ENCODE measurements at regions not wholly inside any gene's neighbourhood (a gene's known extent, or its start where the extent isn't known, plus 50 kb on each side); places are given as distances from the start of the nearest gene placed in this dataset.

DNA sequence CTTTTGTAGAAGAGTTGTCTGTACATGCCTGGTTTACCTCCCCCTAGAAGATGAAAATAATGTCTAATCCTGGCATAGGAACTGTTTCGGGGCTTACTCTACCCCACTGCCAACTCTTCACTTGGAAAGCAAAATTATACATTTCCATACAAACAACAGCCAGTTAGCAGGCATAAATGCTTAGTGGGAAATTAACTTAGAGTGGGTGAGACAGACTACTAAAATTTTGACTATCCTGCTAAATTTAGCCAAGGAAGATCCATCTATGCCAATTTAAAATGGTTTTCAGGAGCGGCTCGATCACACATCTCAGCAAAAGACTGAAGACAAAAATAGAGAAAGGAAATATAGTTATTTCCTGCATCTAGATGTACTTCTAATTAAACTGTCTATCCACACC, 221.2 kb downstream of the TPBG start:
- no peak for ATAC-seq
- H3K27me3 Mint-ChIP-seq = peaks cover 9% of the 10 kb centered on the region
- H3K27ac Mint-ChIP-seq = no peak overlapping the region
- no peaks in the 10 kb centered on the region for H3K9me3 Mint-ChIP-seq
- no peaks in the 10 kb centered on the region for H3K4me1 Mint-ChIP-seq
- no peak overlapping the region for H3K4me3 Mint-ChIP-seq
- H3K36me3 Mint-ChIP-seq = no peaks in the 10 kb centered on the region

DNA sequence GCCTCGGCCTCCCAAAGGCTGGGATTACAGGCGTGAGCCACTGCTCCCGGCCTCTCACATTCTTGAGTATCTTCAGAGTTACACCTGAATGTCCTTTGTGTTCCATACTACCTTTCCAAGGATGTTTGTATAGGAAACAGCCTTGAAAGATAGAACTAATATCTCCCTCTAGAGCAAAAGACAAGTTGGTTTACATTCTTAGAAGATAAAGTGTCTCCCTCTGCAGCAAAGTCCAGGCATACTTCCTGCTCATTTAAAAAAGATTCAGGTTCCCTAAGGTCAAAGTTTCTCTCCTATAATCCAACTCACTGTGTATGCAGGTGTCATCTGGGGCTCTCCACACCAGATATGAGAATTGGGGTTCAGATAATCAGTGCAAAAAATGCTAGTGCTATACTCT, 224.4 kb downstream of the TPBG start:
- no peaks in the 10 kb centered on the region for H3K36me3 Mint-ChIP-seq
- no peak for ATAC-seq
- H3K27me3 Mint-ChIP-seq = peaks cover 9% of the 10 kb centered on the region
- H3K9me3 Mint-ChIP-seq = no peaks in the 10 kb centered on the region
- H3K27ac Mint-ChIP-seq = no peak overlapping the region
- no peaks in the 10 kb centered on the region for H3K4me1 Mint-ChIP-seq
- no peak overlapping the region for H3K4me3 Mint-ChIP-seq

DNA sequence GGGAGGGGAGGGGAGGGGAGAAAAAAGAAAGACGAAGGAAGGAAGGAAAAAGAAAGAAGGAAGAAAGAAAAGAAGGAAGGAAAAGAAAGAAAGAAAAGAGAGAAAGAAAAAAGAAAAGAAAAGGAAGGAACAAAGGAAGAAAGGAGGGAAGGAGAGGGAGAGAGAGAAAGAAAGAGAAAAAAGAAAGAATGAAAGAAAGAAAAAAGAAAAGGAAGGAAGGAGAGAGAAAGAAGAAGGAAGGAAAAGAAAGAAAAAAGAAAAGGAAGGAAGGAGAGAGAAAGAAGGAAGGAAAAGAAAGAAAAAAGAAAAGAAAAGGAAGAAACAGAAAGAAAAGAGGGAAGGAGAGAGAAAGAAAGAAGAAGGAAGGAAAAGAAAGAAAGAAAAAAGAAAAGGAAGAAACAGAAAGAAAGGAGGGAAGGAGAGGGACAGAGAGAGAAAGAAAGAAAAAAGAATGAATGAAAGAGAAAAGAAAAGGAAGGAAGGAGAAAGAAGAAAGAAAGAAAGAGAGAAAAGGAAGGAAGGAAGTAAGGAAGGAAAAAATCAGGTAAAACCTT, 225.3 kb downstream of the TPBG start:
- Mint-ChIP-seq H3K4me3 (no peak overlapping the region), H3K36me3 (no peaks in the 10 kb centered on the region), H3K27ac (no peak overlapping the region), H3K4me1 (no peaks in the 10 kb centered on the region), H3K27me3 (peaks cover 7% of the 10 kb centered on the region), H3K9me3 (no peaks in the 10 kb centered on the region)
- no peak for ATAC-seq

DNA sequence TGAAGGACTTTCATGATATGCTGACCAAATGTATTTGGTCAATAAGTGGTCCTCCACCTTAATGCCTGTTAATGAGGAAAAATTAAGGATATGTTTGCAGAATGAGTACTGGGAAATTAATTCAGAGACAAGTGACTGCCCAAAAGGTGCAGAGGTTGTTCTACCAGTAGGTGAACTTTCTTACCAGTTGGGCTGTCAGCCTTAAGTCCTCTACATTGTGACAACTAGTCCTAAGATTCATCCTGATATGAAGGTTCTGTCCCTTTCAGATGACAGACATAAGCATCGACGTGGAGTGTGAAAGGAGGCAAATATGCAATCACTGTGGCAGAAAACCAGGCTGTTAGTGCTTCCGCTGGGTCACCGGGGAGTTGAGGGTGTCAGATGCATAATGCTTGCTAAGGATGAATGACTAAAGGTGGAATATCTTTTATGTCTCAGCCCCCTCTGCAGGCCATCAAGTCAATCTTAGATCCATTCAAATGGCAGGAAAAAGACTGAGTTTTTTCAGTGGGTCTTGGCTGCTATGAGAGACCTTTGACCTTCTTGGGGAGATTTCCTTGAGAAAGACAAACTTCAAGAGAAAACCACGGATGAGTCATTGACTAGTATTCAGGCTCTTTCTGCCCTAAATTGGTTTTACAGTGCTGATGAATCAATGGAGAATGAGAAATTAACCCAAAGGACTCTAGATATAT, 226.0 kb downstream of the TPBG start:
- H3K9me3 Mint-ChIP-seq = no peaks in the 10 kb centered on the region
- H3K27ac Mint-ChIP-seq = no peak overlapping the region
- H3K4me1 Mint-ChIP-seq = no peaks in the 10 kb centered on the region
- H3K36me3 Mint-ChIP-seq = no peaks in the 10 kb centered on the region
- ATAC-seq = no peak
- no peaks in the 10 kb centered on the region for H3K27me3 Mint-ChIP-seq
- H3K4me3 Mint-ChIP-seq = no peak overlapping the region

DNA sequence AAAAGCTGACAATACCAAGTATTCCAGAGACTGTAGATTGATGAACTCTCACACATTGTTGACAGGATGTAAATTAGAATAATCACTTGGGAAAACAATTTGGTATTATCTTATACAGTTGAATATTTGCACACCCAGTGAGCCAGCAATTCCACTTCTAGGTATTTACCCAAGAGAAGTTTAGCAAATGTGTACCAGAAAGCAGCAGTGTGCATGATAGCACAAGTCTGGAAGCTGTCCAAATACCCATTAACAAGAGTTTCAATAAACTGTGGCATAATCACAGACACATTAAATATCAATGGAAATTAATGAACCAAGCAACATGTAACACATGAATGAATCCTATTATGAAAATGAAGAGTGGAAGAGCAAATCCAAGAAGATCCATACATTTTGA, 233.6 kb downstream of the TPBG start:
- no peak for ATAC-seq
- H3K27me3 Mint-ChIP-seq = no peaks in the 10 kb centered on the region
- H3K4me3 Mint-ChIP-seq = no peak overlapping the region
- H3K36me3 Mint-ChIP-seq = no peaks in the 10 kb centered on the region
- H3K27ac Mint-ChIP-seq = no peak overlapping the region
- H3K9me3 Mint-ChIP-seq = no peaks in the 10 kb centered on the region
- no peaks in the 10 kb centered on the region for H3K4me1 Mint-ChIP-seq

DNA sequence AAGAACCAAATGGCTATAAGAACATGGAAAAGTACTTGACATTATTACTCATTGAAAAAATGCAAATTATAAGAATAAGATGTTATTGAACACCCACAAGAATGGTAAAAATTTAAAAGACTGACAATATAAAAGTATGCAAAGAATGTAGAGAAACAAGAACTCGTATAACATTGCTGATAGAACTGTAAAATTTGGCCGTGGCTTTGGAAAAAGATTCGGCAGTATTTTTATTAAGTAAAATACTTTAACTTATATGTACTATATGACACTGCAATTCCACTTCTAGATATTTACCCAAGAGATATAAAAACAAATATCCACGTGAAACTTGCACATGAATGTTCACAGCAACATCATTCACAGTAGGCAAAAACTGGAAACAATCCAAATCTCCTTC, 239.2 kb downstream of the TPBG start:
- ATAC-seq = no peak
- no peaks in the 10 kb centered on the region for H3K9me3 Mint-ChIP-seq
- H3K4me3 Mint-ChIP-seq = no peak overlapping the region
- H3K27me3 Mint-ChIP-seq = no peaks in the 10 kb centered on the region
- no peaks in the 10 kb centered on the region for H3K36me3 Mint-ChIP-seq
- no peaks in the 10 kb centered on the region for H3K4me1 Mint-ChIP-seq
- no peak overlapping the region for H3K27ac Mint-ChIP-seq

DNA sequence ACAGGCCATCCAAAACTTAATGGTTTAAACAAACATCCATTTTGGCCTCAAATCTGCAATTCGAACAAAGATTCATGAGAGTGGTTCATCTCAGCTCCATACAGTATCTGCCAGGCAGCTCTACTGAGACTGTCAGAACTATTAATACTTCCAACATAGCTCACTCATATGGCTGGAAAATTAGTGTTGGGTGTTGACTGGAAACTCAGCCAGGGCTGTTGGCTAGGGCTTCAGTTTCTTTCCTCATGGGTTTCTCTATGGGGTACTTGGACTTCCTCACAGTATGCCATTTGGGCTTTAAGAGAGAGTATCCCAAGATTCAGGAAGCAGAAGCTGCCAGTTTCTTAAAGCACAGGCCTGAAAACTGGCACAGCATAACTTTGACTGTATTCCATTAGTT, 240.3 kb downstream of the TPBG start:
- H3K4me1 Mint-ChIP-seq = no peaks in the 10 kb centered on the region
- no peaks in the 10 kb centered on the region for H3K36me3 Mint-ChIP-seq
- no peaks in the 10 kb centered on the region for H3K9me3 Mint-ChIP-seq
- H3K4me3 Mint-ChIP-seq = no peak overlapping the region
- ATAC-seq = no peak
- H3K27me3 Mint-ChIP-seq = no peaks in the 10 kb centered on the region
- no peak overlapping the region for H3K27ac Mint-ChIP-seq

DNA sequence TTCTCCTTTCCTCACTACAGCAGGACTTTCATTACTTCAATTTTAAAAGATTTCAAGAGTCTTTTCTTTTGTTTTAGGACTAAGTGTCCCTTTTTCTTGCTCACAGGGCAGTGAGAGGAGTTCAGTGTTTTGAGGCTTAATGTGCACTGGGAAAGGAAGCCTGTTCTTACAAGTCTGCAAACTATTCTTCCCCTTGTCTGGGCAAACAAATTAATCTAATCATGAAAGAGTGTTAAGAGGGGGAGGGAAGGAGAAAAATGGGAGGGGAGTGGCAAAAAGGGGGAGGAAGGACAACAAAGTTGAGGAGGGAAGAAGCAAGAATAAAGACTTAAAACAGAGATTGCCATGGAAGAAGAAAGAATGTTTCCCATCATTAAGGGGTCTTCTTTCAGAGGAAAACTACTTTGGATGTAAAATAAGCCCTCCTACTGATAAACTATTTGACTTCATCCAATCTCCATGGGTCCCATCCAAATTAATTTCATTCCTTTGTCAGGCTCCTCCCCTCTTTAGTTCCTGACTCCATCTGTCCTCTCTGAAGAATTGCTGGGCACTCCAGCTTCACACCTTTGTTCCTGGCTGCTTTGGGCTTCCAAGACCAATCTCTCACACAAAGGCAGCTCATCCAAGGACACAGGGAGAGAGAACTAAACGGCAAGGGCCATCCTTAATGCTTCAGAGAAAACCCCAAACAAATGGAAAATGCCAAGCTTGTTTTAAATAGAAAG, 244.5 kb downstream of the TPBG start:
- Mint-ChIP-seq H3K36me3 (no peaks in the 10 kb centered on the region), H3K27ac (no peak overlapping the region), H3K9me3 (no peaks in the 10 kb centered on the region), H3K27me3 (no peaks in the 10 kb centered on the region), H3K4me1 (no peaks in the 10 kb centered on the region), H3K4me3 (no peak overlapping the region)
- ATAC-seq = no peak

DNA sequence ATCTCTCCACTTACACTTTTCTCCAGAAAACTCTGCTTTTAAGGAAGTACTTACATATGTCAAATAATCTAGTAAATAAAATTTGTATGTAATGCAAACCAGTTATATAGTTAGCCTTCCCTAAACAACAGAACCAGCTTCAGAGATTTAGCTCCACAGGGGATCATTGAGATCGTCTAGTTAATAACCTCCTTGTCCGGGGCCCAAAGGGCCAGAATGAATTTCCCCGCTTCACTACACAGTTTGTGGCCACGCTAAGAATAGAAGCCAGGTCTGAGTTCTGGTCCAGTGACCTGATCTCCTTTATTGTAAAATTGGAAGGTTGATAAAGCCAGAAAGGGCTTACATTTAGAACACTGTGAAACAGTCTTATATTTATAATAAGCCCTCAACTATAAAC, 245.2 kb downstream of the TPBG start:
- H3K9me3 Mint-ChIP-seq = no peaks in the 10 kb centered on the region

DNA sequence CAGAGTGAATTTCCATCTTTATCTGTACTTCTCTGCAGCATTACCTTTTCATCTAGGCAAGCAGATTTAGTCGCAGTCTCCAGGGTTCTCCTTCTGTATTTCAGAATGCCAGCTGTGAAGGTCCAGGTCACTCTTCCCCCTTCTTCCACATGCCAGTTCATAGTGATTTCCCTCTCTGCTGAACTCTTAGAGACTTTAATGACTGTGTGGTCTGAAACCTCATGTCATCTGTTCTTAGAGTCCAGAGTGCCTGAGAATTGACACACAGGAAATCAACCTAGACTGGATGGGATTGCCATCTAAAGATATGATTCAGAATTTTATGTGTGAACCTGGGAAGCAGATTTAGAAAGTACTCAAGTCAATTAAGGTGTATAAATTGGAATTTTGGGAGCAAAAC, 248.1 kb downstream of the TPBG start:
- H3K27ac Mint-ChIP-seq = no peak overlapping the region
- H3K4me1 Mint-ChIP-seq = no peaks in the 10 kb centered on the region
- H3K9me3 Mint-ChIP-seq = no peaks in the 10 kb centered on the region
- H3K27me3 Mint-ChIP-seq = no peaks in the 10 kb centered on the region
- ATAC-seq = no peak
- H3K36me3 Mint-ChIP-seq = no peaks in the 10 kb centered on the region
- no peak overlapping the region for H3K4me3 Mint-ChIP-seq

More for the DNA sequence above, 245.2 kb downstream of the TPBG start:
- H3K4me1 Mint-ChIP-seq = no peaks in the 10 kb centered on the region
- H3K36me3 Mint-ChIP-seq = no peaks in the 10 kb centered on the region
- ATAC-seq = no peak
- H3K27ac Mint-ChIP-seq = no peak overlapping the region
- H3K27me3 Mint-ChIP-seq = no peaks in the 10 kb centered on the region
- no peak overlapping the region for H3K4me3 Mint-ChIP-seq

DNA sequence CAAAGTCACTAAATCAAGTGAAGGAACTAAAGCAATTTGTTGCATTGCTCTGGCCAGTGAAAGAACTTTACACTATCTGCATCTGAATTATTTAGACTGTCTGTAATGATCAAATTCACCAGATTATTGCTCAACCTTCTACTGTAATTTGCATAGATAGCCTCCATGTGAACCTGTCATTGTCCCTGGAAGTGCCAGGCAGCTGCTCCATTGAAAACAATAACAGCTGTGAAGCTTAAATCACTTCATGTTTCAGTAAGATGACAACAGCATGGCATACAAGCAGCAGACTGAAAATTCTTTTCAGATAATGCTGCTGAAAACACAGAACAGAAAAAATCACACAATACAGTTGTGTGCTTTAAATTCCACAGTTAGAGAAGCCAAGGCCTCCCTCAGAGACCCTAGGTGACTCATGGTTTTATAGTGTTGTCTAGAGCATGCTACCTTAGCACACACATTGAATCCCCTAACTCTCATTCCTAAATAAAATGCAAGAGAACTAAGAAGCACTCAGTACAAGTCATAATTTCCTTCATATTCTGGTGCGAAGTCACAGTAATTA, 248.9 kb downstream of the TPBG start:
- no peaks in the 10 kb centered on the region for H3K36me3 Mint-ChIP-seq
- no peaks in the 10 kb centered on the region for H3K27me3 Mint-ChIP-seq
- H3K27ac Mint-ChIP-seq = no peak overlapping the region
- H3K4me1 Mint-ChIP-seq = no peaks in the 10 kb centered on the region
- no peaks in the 10 kb centered on the region for H3K9me3 Mint-ChIP-seq
- ATAC-seq = no peak
- no peak overlapping the region for H3K4me3 Mint-ChIP-seq

DNA sequence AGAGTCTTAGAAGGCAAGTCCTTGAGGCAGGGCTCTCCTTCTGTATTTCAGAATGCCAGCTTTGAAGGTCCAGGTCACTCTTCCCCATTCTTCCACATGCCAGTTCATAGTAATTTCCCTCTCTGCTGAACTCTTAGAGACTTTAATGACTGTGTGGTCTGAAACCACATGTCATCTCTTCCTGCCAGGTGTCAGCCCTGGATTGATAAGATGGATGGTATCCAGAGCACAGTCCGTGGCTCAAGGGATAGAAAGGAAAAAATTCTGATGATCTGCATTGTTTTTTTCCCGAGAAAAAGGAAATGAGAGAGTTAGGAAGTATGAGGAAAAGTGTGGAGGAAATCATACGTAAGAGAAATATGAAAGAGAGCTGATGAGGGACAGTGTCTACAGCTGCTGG, 250.9 kb downstream of the TPBG start:
- H3K27me3 Mint-ChIP-seq = no peaks in the 10 kb centered on the region
- no peak overlapping the region for H3K4me3 Mint-ChIP-seq
- H3K9me3 Mint-ChIP-seq = no peaks in the 10 kb centered on the region
- H3K4me1 Mint-ChIP-seq = no peaks in the 10 kb centered on the region
- H3K27ac Mint-ChIP-seq = no peak overlapping the region
- no peak for ATAC-seq
- H3K36me3 Mint-ChIP-seq = no peaks in the 10 kb centered on the region

DNA sequence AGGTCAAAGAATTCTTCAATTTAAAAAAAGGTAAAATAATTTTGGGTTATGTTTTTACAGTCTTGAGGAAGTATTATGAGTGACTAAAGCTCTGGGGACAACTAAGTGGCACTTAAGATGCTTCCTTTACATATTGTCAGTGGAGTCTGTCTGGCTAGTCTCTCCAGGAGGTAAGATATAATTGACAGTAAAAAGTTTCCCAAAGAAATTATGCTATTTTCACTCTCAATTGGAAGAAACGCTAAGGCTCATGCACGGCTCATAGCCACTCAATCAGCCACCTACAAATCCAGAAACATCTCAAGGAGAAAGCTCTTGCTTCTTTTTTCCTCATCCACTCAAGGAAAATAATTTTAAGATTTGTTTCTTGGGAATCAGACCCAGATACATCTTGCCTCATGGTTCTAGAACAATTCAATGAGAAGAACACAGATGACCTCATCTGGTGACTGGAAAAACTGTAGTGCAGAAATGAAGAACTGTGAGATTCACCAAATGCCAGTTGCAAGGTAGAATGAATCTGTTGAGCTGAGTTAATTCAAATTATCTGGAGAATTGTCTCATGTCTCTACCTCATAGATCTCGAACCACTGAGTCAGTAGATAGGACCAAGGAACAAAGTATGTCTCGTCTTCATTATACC, 252.9 kb downstream of the TPBG start:
- no peaks in the 10 kb centered on the region for H3K36me3 Mint-ChIP-seq
- H3K9me3 Mint-ChIP-seq = peaks cover 2% of the 10 kb centered on the region
- H3K4me1 Mint-ChIP-seq = no peaks in the 10 kb centered on the region

DNA sequence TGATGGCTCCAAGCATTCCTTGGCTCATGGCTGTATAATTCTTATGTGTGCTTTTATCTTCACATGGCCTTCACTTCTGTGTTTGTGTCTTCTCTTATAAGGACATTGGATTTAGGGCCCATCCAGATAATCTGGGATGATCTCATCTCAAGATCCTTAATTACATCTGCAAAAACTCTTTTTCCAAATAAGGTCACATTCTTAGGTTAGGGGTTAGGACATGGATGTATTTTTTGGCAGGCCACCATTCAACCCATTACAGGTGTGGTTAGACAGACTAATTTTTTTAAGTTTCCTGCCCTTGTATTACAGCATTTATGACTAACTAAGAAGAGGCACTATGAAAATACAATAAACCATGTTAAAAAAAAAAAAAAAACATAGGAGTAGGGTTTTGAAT, 254.0 kb downstream of the TPBG start:
- no peak for ATAC-seq
- no peaks in the 10 kb centered on the region for H3K36me3 Mint-ChIP-seq
- no peak overlapping the region for H3K4me3 Mint-ChIP-seq
- H3K27me3 Mint-ChIP-seq = no peaks in the 10 kb centered on the region
- H3K27ac Mint-ChIP-seq = no peak overlapping the region
- H3K9me3 Mint-ChIP-seq = peaks cover 7% of the 10 kb centered on the region
- no peaks in the 10 kb centered on the region for H3K4me1 Mint-ChIP-seq

More for the DNA sequence above, 252.9 kb downstream of the TPBG start:
- ATAC-seq = no peak
- Mint-ChIP-seq H3K4me3 (no peak overlapping the region), H3K27ac (no peak overlapping the region), H3K27me3 (no peaks in the 10 kb centered on the region)

DNA sequence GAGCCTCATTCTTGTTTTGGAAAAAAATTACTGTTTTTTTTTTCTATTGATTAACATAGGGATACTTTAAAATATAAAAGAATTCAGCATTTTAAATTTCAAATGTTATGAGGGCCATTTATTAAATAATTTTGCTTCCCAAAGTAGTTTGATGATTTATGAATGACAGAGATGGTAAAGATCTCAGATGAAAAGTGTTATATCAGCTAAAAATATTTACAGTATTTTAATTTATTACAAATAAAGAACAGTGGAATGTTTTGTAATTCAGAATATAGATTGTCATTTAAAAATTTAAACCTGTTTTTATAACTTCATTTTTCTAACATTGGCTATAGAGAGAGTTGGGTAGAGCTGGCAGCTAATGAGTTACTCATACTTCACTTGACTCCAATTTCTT, 256.0 kb downstream of the TPBG start:
- H3K4me3 Mint-ChIP-seq = no peak overlapping the region
- H3K9me3 Mint-ChIP-seq = peaks cover 7% of the 10 kb centered on the region
- H3K36me3 Mint-ChIP-seq = no peaks in the 10 kb centered on the region
- H3K27me3 Mint-ChIP-seq = no peaks in the 10 kb centered on the region
- ATAC-seq = no peak
- H3K27ac Mint-ChIP-seq = no peak overlapping the region
- no peaks in the 10 kb centered on the region for H3K4me1 Mint-ChIP-seq
